T-cell (primary cell): ENCODE measurements at regions not wholly inside any gene's neighbourhood (a gene's known extent, or its start where the extent isn't known, plus 50 kb on each side); places are given as distances from the start of the nearest gene placed in this dataset.

Experiments
- ATAC-seq, 4 experiments: fragments of 200-7000 bp in 3 of 4; fragments of 150-1000 bp in 1 of 4; cut with Tn5 transposase; replicated peaks in 1 of 4; 1 replicate in 3 of 4; 2 replicates in 1 of 4; pipeline ENCODE4 v1.10.0; 2021; ENCODE audit warnings: moderate library complexity in 3 of 4, mild to moderate bottlenecking in 2 of 4, moderate number of reproducible peaks in 1 of 4
- CTCF ChIA-PET, 2 donors: fragments of 300-600 bp; sonication (Branson Sonifier 250); formaldehyde crosslinking; loops; one replicate each; lab custom pipeline; 2022; ENCODE audit warnings: antibody characterized with exemption in 2 of 2; lab: Charles Lee
- POLR2A ChIA-PET, 2 donors: fragments of 300-600 bp; sonication (Branson Sonifier 250); formaldehyde crosslinking; loops; one replicate each; lab custom pipeline; 2022; ENCODE audit warnings: antibody characterized with exemption in 2 of 2; lab: Charles Lee
- DNase-seq, 35 experiments: peaks; one replicate each; pipeline versions ENCODE4 v3.0.0 to v3.0.0-alpha.2; 2013 to 2023
- H3K27ac ChIP-seq: one replicate; pipeline ENCODE4 v1.5.1; 2013; ENCODE audit warnings: low read length
- H3K27me3 ChIP-seq, 2 experiments: replicated peaks in 1 of 2; 1 replicate in 1 of 2; 2 replicates in 1 of 2; pipeline versions ENCODE4 v1.6.1 to v1.7.0; 2013; ENCODE audit warnings: low read length in 1 of 2, mixed read lengths in 1 of 2; ENCODE audit not compliant: control insufficient read depth in 2 of 2, insufficient read depth in 2 of 2; ENCODE audit errors: extremely low read depth in 1 of 2
- H3K36me3 ChIP-seq, 2 donors: 1 replicate in 1 of 2; 2 replicates in 1 of 2; pipeline versions ENCODE4 v1.6.1 to v1.7.0; 2013; ENCODE audit warnings: low read length in 1 of 2; ENCODE audit not compliant: control insufficient read depth in 2 of 2, insufficient read depth in 1 of 2; ENCODE audit errors: extremely low read depth in 1 of 2
- H3K4me1 ChIP-seq, 2 experiments: 1 replicate in 1 of 2; 2 replicates in 1 of 2; pipeline versions ENCODE4 v1.6.1 to v1.7.0; 2013; ENCODE audit warnings: low read length in 2 of 2, mixed read lengths in 1 of 2; ENCODE audit not compliant: insufficient read depth in 2 of 2, control insufficient read depth in 1 of 2; ENCODE audit errors: extremely low read depth in 1 of 2
- H3K4me3 ChIP-seq, 2 donors: 1 replicate in 1 of 2; 2 replicates in 1 of 2; pipeline versions ENCODE4 v1.5.1 to v1.7.0; 2013; ENCODE audit warnings: mild to moderate bottlenecking in 2 of 2, low read length in 1 of 2, moderate library complexity in 1 of 2; ENCODE audit not compliant: control insufficient read depth in 1 of 2; ENCODE audit errors: extremely low read depth in 1 of 2
- H3K9me3 ChIP-seq: 2 replicates; pipeline ENCODE4 v1.7.0; 2013
- H3K27ac Mint-ChIP-seq, 2 donors: one replicate each; pipeline ENCODE4 v1.8.0; 2020 to 2021; ENCODE audit warnings: mild to moderate bottlenecking in 2 of 2, mixed read lengths in 2 of 2
- H3K27me3 Mint-ChIP-seq, 2 donors: one replicate each; pipeline ENCODE4 v1.8.0; 2021 to 2022; ENCODE audit warnings: mixed read lengths in 2 of 2
- H3K36me3 Mint-ChIP-seq: one replicate; pipeline ENCODE4 v1.8.0; 2021; ENCODE audit warnings: mixed read lengths
- H3K4me1 Mint-ChIP-seq, 3 donors: one replicate each; pipeline ENCODE4 v1.8.0; 2020 to 2022; ENCODE audit warnings: mixed read lengths in 3 of 3, mild to moderate bottlenecking in 1 of 3
- H3K4me3 Mint-ChIP-seq, 3 donors: one replicate each; pipeline ENCODE4 v1.8.0; 2020 to 2022; ENCODE audit warnings: mild to moderate bottlenecking in 3 of 3, mixed read lengths in 3 of 3, moderate library complexity in 3 of 3
- H3K9me3 Mint-ChIP-seq, 3 donors: one replicate each; pipeline ENCODE4 v1.8.0; 2020 to 2022; ENCODE audit warnings: mixed read lengths in 3 of 3
- WGBS: methylation state at CpG from one replicate; pipeline ENCODE4 v1.1.5; 2013; ENCODE audit warnings: missing lambda C conversion rate; ENCODE audit not compliant: insufficient coverage; 5-methylcytosine and 5-hydroxymethylcytosine counted together

- Histone ChIP-seq H3K27ac (no peak overlapping the region), H3K27me3 (no peaks in the 10 kb centered on the region), H3K4me1 (no peaks in the 10 kb centered on the region), H3K9me3 (no peaks in the 10 kb centered on the region), H3K36me3 (no peaks in the 10 kb centered on the region), H3K4me3 (no peak overlapping the region)
- ChIA-PET CTCF (no interaction called here), POLR2A (no interaction called here)
- no peak for DNase-seq
- ATAC-seq, result no peak
- H3K9me3 Mint-ChIP-seq, result no peaks in the 10 kb centered on the region
- peaks cover 19 to 30% of the 10 kb centered on the region in 2 donors for H3K27me3 Mint-ChIP-seq
- H3K4me1 Mint-ChIP-seq, result no peaks in the 10 kb centered on the region
- H3K27ac Mint-ChIP-seq, result no peak overlapping the region
- H3K4me3 Mint-ChIP-seq, result no peak overlapping the region
- no peaks in the 10 kb centered on the region for H3K36me3 Mint-ChIP-seq
These were observed 107.6 kb downstream of the CCDC34 start for GRCh38 chr11:27255447-27255828.

GRCh38 chr11:27254744-27255446 lies 108.1 kb downstream of the CCDC34 start:
- Histone ChIP-seq H3K4me3 (no peak overlapping the region), H3K9me3 (no peaks in the 10 kb centered on the region), H3K4me1 (no peaks in the 10 kb centered on the region), H3K27ac (no peak overlapping the region), H3K36me3 (no peaks in the 10 kb centered on the region), H3K27me3 (no peaks in the 10 kb centered on the region)
- H3K36me3 Mint-ChIP-seq, result no peaks in the 10 kb centered on the region
- H3K27me3 Mint-ChIP-seq, result peaks cover 21 to 30% of the 10 kb centered on the region in 2 donors
- ChIA-PET CTCF (interaction anchor here in 1 of 2 donors (0.7 kb wide), 1 partner anchor 1265 kb away, joined by 5 read pairs; no protein-coding TSS in a partner anchor), POLR2A (no interaction called here)
- H3K27ac Mint-ChIP-seq, result no peak overlapping the region
- no peak for ATAC-seq
- no peaks in the 10 kb centered on the region for H3K4me1 Mint-ChIP-seq
- no peak overlapping the region for H3K4me3 Mint-ChIP-seq
- DNase-seq, result no peak
- 56% methylated on average over 1 of the region's 1 CpG for WGBS
- no peaks in the 10 kb centered on the region for H3K9me3 Mint-ChIP-seq

GRCh38 chr11:27253224-27253623 lies 109.8 kb downstream of the CCDC34 start:
- Histone ChIP-seq H3K27ac (no peak overlapping the region), H3K9me3 (no peaks in the 10 kb centered on the region), H3K4me3 (no peak overlapping the region), H3K36me3 (no peaks in the 10 kb centered on the region), H3K4me1 (no peaks in the 10 kb centered on the region), H3K27me3 (no peaks in the 10 kb centered on the region)
- ChIA-PET CTCF (no interaction called here), POLR2A (no interaction called here)
- Mint-ChIP-seq H3K9me3 (no peaks in the 10 kb centered on the region), H3K36me3 (no peaks in the 10 kb centered on the region), H3K4me3 (no peak overlapping the region), H3K4me1 (no peaks in the 10 kb centered on the region), H3K27ac (no peak overlapping the region), H3K27me3 (peaks cover 21 to 22% of the 10 kb centered on the region in 2 donors)
- ATAC-seq (no peak), DNase-seq (no peak)
- WGBS, result no CpG with 5 or more reads among the region's 1 CpG

GRCh38 chr11:27250867-27251665 lies 111.9 kb downstream of the CCDC34 start:
- H3K9me3 Mint-ChIP-seq, result no peaks in the 10 kb centered on the region
- 87% methylated on average over 5 of the region's 5 CpGs for WGBS
- no peaks in the 10 kb centered on the region for H3K36me3 Mint-ChIP-seq
- Histone ChIP-seq H3K9me3 (no peaks in the 10 kb centered on the region), H3K4me1 (no peaks in the 10 kb centered on the region), H3K27me3 (no peaks in the 10 kb centered on the region), H3K4me3 (no peak overlapping the region), H3K36me3 (no peaks in the 10 kb centered on the region), H3K27ac (no peak overlapping the region)
- no peaks in the 10 kb centered on the region for H3K4me1 Mint-ChIP-seq
- ATAC-seq (no peak), DNase-seq (no peak)
- peaks cover 8 to 10% of the 10 kb centered on the region in 2 donors for H3K27me3 Mint-ChIP-seq
- no peak overlapping the region for H3K4me3 Mint-ChIP-seq
- H3K27ac Mint-ChIP-seq, result no peak overlapping the region
- ChIA-PET POLR2A (no interaction called here), CTCF (no interaction called here)

GRCh38 chr11:27248576-27249509 lies 114.2 kb downstream of the CCDC34 start:
- no peak overlapping the region for H3K27ac Mint-ChIP-seq
- H3K4me1 ChIP-seq, result no peaks in the 10 kb centered on the region
- H3K9me3 Mint-ChIP-seq, result no peaks in the 10 kb centered on the region
- ATAC-seq, result no peak
- no peaks in the 10 kb centered on the region for H3K27me3 ChIP-seq
- no peak overlapping the region for H3K4me3 ChIP-seq
- H3K4me3 Mint-ChIP-seq, result no peak overlapping the region
- DNase-seq, result no peak
- no peaks in the 10 kb centered on the region for H3K9me3 ChIP-seq
- H3K36me3 Mint-ChIP-seq, result no peaks in the 10 kb centered on the region
- no peaks in the 10 kb centered on the region for H3K36me3 ChIP-seq
- 64% methylated on average over 5 of the region's 13 CpGs for WGBS
- peaks cover 4 to 9% of the 10 kb centered on the region in 2 donors for H3K27me3 Mint-ChIP-seq
- ChIA-PET CTCF (no interaction called here), POLR2A (no interaction called here)
- no peak overlapping the region for H3K27ac ChIP-seq
- H3K4me1 Mint-ChIP-seq, result no peaks in the 10 kb centered on the region

GRCh38 chr11:27247660-27248059 lies 115.4 kb downstream of the CCDC34 start:
- Histone ChIP-seq H3K27ac (no peak overlapping the region), H3K27me3 (no peaks in the 10 kb centered on the region), H3K4me3 (no peak overlapping the region), H3K4me1 (no peaks in the 10 kb centered on the region), H3K9me3 (no peaks in the 10 kb centered on the region), H3K36me3 (no peaks in the 10 kb centered on the region)
- DNase-seq (no peak), ATAC-seq (no peak)
- WGBS, result no CpG with 5 or more reads among the region's 5 CpGs
- no peaks in the 10 kb centered on the region for H3K9me3 Mint-ChIP-seq
- POLR2A ChIA-PET, result no interaction called here
- CTCF ChIA-PET, result no interaction called here
- H3K4me1 Mint-ChIP-seq, result no peaks in the 10 kb centered on the region
- H3K27me3 Mint-ChIP-seq, result peaks cover 3 to 4% of the 10 kb centered on the region in 2 donors
- H3K27ac Mint-ChIP-seq, result no peak overlapping the region
- H3K36me3 Mint-ChIP-seq, result no peaks in the 10 kb centered on the region
- no peak overlapping the region for H3K4me3 Mint-ChIP-seq
